Pancreas (tissue), 10 donors: ENCODE measurements at regions not wholly inside any gene's neighbourhood (a gene's known extent, or its start where the extent isn't known, plus 50 kb on each side); places are given as distances from the start of the nearest gene placed in this dataset.

ENCODE experiments used
- ATAC-seq, 4 donors: fragments of 200-7000 bp; cut with Tn5 transposase; one replicate each; pipeline versions ENCODE4 v1.8.0 to v1.9.1; 2020; ENCODE audit warnings: mild to moderate bottlenecking in 4 of 4, moderate library complexity in 4 of 4
- DNase-seq, 6 donors: peaks; one replicate each; pipeline ENCODE4 v3.0.0-alpha.2; 2020
- FAIRE-seq: peaks from 2 replicates; lab custom pipeline; 2012; peaks lifted over from hg19 to GRCh38; lab: Jason Lieb, UNC
- H3K27ac ChIP-seq, 4 donors: fragments of 200-600 bp; sonication (generic); 1 replicate in 3 of 4; 2 replicates in 1 of 4; pipeline versions ENCODE4 v1.5.0 to v1.8.0; 2020
- H3K27me3 ChIP-seq, 4 donors: fragments of 200-600 bp; one replicate each; pipeline ENCODE4 v1.8.0; 2021
- H3K36me3 ChIP-seq, 3 donors: fragments of 200-600 bp; sonication (generic) in 1 of 3; one replicate each; pipeline versions ENCODE4 v1.5.0 to v1.8.0; 2020 to 2021
- H3K4me1 ChIP-seq, 3 donors: fragments of 200-600 bp; one replicate each; pipeline ENCODE4 v1.8.0; 2021
- H3K4me3 ChIP-seq, 4 donors: fragments of 200-600 bp; sonication (generic) in 2 of 4; one replicate each; pipeline versions ENCODE4 v1.5.0 to v1.8.0; 2020 to 2021
- H3K9me3 ChIP-seq, 4 donors: fragments of 200-600 bp; one replicate each; pipeline ENCODE4 v1.8.0; 2021
- CTCF ChIP-seq, 4 donors: fragments of 200-600 bp; sonication (generic) in 3 of 4; IDR thresholded peaks; one replicate each; pipeline versions ENCODE4 v1.5.0 to v1.8.0; 2021; ENCODE audit warnings: antibody characterized with exemption in 4 of 4
- WGBS, 2 donors: extraction: QIAGEN DNeasy Blood & Tissue Kit; methylation state at CpG; one replicate each; pipeline ENCODE4 v1.1.7; 2013; 5-methylcytosine and 5-hydroxymethylcytosine counted together
- intact Hi-C, 3 donors: fragments of 100-400 bp; cut with DNase I; formaldehyde crosslinking; loops; one replicate each; pipeline versions ENCODE4 v1.11.1 to v1.14.2; 2022
- donor health status: healthy with polysubstance abuse.
- donor health status: DM: no; HTN: no; CAD: no; lungs with moderate emphysema.
- donor health status: DM: no; HTN: no; CAD: no.
- donor health status: control.
- donor health status: control.
- donor health status: Bipolar disorder and iron deficiency.
- donor health status: DM: yes; HTN: yes; CAD: no.
- donor health status: DM: no; HTN: no; CAD: no.
- donor health status: DM: no; HTN: no; CAD: no.
- donor health status: DM: yes; HTN: yes; CAD: no.

- H3K27ac ChIP-seq: no peak overlapping the region
- peaks cover 0 to 4% (median 0%) of the 10 kb centered on the region in 3 donors for H3K4me1 ChIP-seq
- FAIRE-seq (no peak), ATAC-seq (no peak), DNase-seq (no peak)
- WGBS, 2 donors: 81 to 82% methylated on average over 2 of the region's 2 CpGs
- H3K9me3 ChIP-seq: no peaks in the 10 kb centered on the region
- H3K27me3 ChIP-seq: no peaks in the 10 kb centered on the region
- no peak overlapping the region for H3K4me3 ChIP-seq
- H3K36me3 ChIP-seq: no peaks in the 10 kb centered on the region
- intact Hi-C loops: no loop called here
- no peak for TF ChIP-seq CTCF (IDR thresholded peaks at IDR 0.05)
Observed at GRCh38 chr5:57627661-57628060, 145.1 kb upstream of the ACTBL2 start.

GRCh38 chr5:57626703-57627102 lies 144.1 kb upstream of the ACTBL2 start:
- DNase-seq: no peak
- Histone ChIP-seq H3K4me1 (peaks cover 0 to 4% (median 0%) of the 10 kb centered on the region in 3 donors), H3K9me3 (no peaks in the 10 kb centered on the region), H3K27ac (no peak overlapping the region), H3K36me3 (no peaks in the 10 kb centered on the region), H3K27me3 (no peaks in the 10 kb centered on the region), H3K4me3 (no peak overlapping the region)
- TF ChIP-seq CTCF (IDR thresholded peaks at IDR 0.05): no peak
- 61 to 82% methylated on average over 1 of the region's 1 CpG for WGBS, 2 donors
- FAIRE-seq: no peak
- intact Hi-C loops: no loop called here
- ATAC-seq: no peak

- no peak for FAIRE-seq
- Histone ChIP-seq H3K36me3 (no peaks in the 10 kb centered on the region), H3K27me3 (no peaks in the 10 kb centered on the region), H3K27ac (no peak overlapping the region), H3K4me3 (no peak overlapping the region), H3K9me3 (no peaks in the 10 kb centered on the region), H3K4me1 (no peaks in the 10 kb centered on the region)
- intact Hi-C loops: no loop called here
- TF ChIP-seq CTCF (IDR thresholded peaks at IDR 0.05): no peak
- ATAC-seq: no peak
- WGBS, 2 donors: 75 to 79% methylated on average over 3 of the region's 3 CpGs
- no peak for DNase-seq
Observed at GRCh38 chr5:57621624-57622023, 139.0 kb upstream of the ACTBL2 start.

- no peak overlapping the region for H3K27ac ChIP-seq
- FAIRE-seq: no peak
- H3K4me1 ChIP-seq: no peaks in the 10 kb centered on the region
- no peak for DNase-seq
- no peaks in the 10 kb centered on the region for H3K27me3 ChIP-seq
- H3K36me3 ChIP-seq: no peaks in the 10 kb centered on the region
- no peak for ATAC-seq
- H3K4me3 ChIP-seq: no peak overlapping the region
- no peak for TF ChIP-seq CTCF (IDR thresholded peaks at IDR 0.05)
- WGBS, 2 donors: 83 to 88% methylated on average over 4 of the region's 4 CpGs
- H3K9me3 ChIP-seq: no peaks in the 10 kb centered on the region
- intact Hi-C loops: no loop called here
Observed at GRCh38 chr5:57618767-57619381, 136.3 kb upstream of the ACTBL2 start.

GRCh38 chr5:57613741-57614140 lies 131.1 kb upstream of the ACTBL2 start:
- FAIRE-seq (no peak), ATAC-seq (no peak), DNase-seq (no peak)
- H3K4me3 ChIP-seq: no peak overlapping the region
- no peaks in the 10 kb centered on the region for H3K4me1 ChIP-seq
- H3K36me3 ChIP-seq: no peaks in the 10 kb centered on the region
- intact Hi-C loops: no loop called here
- H3K9me3 ChIP-seq: no peaks in the 10 kb centered on the region
- no peaks in the 10 kb centered on the region for H3K27me3 ChIP-seq
- no peak for TF ChIP-seq CTCF (IDR thresholded peaks at IDR 0.05)
- H3K27ac ChIP-seq: no peak overlapping the region
